Cerebellar cortex (tissue), 1 donor: ENCODE measurements at regions not wholly inside any gene's neighbourhood (a gene's known extent, or its start where the extent isn't known, plus 50 kb on each side); places are given as distances from the start of the nearest gene placed in this dataset.

Experiments
- DNase-seq: peaks from one replicate; pipeline ENCODE4 v3.0.0-alpha.2; 2015; ENCODE audit warnings: low spot score

- no peak for DNase-seq
Measured at GRCh38 chr1:232196042-232196441, 433.9 kb downstream of the SIPA1L2 start.

- no peak for DNase-seq
Measured at GRCh38 chr1:232194424-232194823, 435.5 kb downstream of the SIPA1L2 start.

GRCh38 chr1:232193451-232193783 lies 436.5 kb downstream of the SIPA1L2 start:
- DNase-seq: no peak

DNA sequence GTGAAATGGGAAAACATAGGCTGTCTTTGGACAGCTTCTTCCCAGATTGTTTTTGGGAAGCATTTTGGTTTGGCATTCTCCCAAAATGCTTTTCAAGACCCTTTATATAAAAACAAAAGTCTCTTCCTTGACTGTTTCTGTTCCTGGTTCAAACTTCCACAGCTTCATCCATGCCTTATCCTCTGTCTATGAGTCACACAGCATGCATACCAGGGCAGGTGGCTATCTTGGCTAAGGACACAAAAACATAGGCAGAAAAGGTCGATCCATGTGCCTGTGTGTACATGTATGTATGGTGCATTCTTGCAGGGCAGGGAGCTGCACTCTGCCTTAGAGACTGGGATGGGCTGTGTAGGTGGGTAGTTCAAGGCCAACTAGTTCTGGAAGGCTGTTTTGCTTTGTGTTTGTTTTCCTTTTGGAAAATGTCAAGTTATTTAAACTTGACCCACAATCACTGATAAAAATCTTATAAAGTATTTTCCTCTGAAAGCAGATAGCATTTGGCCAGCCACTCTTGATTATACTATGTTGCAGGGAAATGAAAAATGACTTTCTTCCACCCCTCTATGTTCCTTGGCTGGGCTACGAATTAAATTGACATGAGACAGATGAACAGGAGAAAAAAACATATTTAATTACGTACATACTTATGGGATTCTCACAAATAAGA lies 437.0 kb downstream of the SIPA1L2 start:
- DNase-seq: no peak

GRCh38 chr1:232191560-232191959 lies 438.4 kb downstream of the SIPA1L2 start:
- no peak for DNase-seq

DNA sequence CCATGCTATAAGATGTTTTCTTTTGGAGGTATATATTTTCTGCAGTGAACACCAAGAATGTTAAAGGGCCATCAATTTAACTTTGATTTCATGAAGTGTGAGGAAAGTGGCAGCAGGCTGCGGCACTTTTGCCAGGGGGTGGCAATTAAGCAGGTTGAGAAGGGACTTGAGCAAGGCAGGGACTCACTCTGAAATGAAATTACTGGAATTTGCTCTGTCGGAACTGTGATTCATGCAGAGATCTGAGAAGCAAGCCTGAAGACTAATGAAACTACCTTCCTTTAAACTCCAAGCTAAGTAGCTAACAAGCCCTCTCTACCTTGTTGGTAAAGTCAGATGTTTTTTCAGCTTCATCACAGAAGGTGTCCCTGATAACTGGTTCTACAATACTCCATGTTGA lies 441.6 kb downstream of the SIPA1L2 start:
- DNase-seq: no peak

- no peak for DNase-seq
Measured at GRCh38 chr1:232186931-232187330, 443.0 kb downstream of the SIPA1L2 start.

- no peak for DNase-seq
Measured at GRCh38 chr1:232184561-232185530, 445.1 kb downstream of the SIPA1L2 start.

DNA sequence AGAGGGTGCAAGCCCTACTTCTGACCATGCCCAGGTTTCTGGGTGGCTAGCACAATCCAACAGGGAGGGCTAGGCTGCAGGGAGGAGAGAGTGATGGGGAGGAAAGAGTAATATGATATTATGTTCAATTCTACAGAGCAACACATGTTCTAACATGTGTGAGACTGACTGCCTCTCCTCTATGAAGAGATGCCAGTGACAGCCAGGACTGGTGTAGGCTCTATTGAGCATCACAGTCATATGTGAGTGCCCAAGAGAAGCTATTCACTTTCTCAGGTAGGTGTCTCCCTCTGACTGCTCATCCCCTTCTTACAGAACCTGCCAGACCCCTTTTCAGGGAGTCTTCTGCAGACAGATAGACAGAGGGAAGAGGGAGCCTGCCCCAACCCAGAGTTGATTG lies 446.1 kb downstream of the SIPA1L2 start:
- no peak for DNase-seq

- peak; percentile 99 for DNase-seq
Measured at GRCh38 chr1:232183266-232183800, 446.6 kb downstream of the SIPA1L2 start.

- DNase-seq: no peak
Measured at GRCh38 chr1:232182236-232182635, 447.7 kb downstream of the SIPA1L2 start.

- no peak for DNase-seq
Measured at GRCh38 chr1:232180779-232181136, 449.2 kb downstream of the SIPA1L2 start.

DNA sequence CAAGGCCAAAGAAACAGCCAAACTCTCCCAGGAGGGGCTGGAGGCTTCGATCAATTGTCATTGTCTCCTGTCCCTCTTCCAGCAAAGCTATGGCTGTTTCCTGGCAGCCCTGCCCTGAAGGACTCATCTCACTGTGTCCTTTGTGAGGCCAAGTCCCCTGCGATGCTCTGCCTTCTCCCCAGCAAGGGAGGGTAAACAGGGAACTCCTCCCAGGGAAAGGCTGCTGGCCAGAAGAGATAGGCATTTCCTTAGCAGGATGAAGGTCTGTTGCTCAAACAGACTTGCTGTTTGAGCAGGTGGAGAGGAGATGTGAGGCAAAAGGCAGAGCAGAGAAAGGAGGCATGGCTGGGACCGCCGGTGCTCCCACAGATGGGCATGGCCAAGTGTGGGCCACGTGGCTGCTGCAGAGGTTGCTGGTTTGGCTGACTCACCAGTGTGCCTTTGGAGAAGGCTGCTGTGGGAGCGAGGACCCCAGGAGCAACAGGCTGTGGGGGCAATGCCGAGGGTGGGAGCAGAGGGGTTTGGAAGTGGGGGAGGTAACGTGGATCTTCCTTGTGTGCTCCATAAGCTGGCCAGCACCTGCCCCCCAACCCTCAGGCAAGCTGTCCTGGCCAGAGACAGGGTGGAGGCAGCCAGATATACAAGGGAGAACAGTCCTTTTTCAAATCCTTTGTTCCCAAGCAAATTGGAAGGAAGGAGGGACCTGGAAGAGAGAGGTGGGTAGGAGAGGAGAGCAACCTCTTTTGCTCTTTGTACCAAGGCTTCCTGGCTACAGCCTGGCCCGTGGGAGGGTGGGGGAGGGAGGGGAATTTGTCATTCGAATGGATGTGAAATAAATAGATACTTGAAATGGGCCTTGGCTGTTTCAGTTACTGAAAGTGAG lies 449.8 kb downstream of the SIPA1L2 start:
- DNase-seq: peak; percentile 47

DNA sequence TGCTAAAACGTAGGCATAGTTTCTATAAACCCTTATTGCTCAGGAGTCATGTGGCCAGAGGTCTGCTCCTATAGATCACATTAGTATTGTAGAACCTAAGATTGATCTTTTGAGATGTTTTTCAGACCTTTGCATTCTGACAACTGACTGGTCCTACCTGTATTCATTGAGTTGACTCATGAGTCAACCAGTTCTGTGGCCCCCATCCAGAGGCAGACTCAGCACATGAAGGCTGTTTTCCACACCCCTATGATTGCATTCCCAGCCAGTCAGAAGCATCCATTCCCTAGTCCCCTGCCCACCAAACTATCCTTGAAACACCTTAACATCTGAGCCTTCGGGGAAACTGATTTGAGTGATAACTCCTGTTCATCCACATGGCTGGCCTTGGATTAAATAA lies 451.7 kb downstream of the SIPA1L2 start:
- no peak for DNase-seq

DNA sequence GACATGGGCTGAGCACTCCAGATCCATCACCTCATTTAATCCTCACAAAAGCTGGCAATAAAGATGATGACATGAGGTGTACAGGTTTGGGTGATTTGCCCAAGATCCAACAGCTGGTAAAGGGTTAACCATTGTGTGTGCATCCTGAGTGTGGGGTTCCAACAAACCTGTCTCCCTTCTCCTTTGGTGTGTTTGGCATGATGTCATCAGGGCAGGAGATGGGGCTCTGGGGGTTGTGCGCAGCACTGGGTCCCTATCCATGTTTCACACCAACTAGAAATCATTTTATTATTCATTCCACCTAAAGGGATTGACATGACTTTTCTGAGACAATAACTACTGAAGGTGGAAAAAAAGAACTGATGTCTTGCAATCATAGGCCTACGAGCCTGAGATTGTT lies 452.5 kb downstream of the SIPA1L2 start:
- no peak for DNase-seq

DNA sequence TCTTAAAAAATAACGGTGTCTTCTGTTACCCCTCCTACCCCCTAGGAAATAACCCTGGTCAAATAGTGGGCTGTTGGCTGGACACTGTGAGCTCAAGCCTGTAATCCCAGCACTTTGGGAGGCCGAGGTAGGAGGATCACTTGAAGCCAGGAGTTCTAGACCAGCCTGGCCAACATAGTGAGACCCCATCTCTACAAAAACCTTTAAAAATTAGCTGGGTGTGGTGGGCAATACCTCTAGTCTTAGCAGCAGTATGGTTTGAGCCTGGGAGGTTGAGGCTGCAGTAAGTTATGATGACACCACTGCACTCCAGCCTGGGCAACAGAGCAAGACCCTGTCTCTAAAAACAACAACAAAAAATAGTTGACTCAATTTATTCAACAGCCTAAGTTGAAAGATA lies 453.7 kb downstream of the SIPA1L2 start:
- no peak for DNase-seq

- DNase-seq: no peak
Measured at GRCh38 chr1:232174306-232174705, 455.6 kb downstream of the SIPA1L2 start.

DNA sequence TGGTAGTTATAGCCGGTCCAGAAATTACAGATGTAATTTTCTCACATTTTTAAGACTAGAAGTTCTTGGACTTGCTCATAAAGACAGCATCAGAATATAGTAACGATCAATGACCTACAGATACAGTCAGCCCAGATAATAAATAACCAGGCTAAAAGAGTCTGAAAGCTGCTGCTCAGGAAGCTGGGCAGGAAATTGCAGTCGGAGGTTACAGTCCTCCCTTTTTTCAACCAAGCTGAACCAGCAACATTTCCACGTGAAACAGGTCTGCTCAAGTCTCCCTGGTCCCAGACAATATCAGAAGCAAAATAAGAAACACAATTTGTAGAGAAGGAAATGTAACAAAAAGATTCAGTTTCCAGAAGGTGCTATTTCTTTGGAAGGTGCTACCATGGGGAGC lies 457.4 kb downstream of the SIPA1L2 start:
- no peak for DNase-seq

DNA sequence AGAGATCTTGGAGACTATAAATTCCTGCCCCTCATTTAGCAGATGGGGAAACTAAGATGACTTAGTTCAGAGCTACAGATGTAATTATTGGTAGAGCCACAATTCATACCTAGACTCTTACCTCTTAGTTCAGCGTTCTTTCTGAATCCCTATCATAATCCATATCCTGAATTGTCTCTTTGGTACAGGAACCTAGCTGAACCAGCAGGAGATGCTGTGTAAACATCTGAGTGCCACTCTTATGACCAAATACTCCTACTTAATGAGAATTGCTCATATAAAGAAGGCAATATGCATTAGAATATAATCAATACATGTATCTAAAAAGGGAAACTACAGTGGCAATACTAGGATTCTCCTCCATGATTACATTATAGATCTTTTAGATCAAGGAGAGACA lies 459.0 kb downstream of the SIPA1L2 start:
- DNase-seq: no peak

- DNase-seq: no peak
Measured at GRCh38 chr1:232169436-232169835, 460.5 kb downstream of the SIPA1L2 start.

DNA sequence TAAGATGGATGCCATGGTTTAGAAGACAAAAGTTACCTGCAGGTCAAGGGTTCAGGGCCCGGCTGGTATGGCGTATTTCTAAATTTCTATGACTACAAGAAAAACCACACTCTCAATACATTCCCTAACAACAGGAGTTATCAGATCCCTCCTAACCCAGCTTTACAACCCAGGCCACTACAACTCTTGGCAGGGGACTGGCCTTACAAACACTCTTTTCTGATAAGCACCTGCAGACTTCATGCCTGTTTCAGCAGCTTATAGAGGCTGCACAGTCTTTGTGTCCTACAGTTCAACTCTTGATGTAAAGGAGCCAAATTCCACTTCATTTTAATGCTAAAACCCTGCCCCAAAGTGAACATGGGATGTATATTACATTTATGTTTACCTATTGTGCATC lies 461.4 kb downstream of the SIPA1L2 start:
- DNase-seq: no peak

DNA sequence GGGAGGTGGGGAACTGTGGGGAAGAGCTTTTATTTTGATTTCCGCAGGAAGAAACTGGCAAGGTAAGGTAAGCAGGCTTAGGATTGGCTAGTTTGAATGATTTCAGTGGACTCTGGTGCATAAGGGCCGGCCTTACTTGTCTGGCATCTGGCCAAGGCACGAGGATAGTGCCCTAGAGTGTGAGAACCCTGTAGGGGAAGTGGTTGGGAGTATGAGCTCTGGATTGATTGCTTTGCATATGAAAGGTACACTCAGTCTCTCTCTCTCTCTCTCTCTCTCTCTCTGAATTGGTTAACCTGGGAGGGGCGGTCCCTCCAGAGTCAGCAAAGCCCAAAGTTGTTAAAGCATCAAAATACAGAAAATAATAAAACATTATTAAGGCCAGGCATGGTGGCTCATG lies 463.0 kb downstream of the SIPA1L2 start:
- no peak for DNase-seq
